ENCODE measurements at regions not wholly inside any gene's neighbourhood (a gene's known extent, or its start where the extent isn't known, plus 50 kb on each side); places are given as distances from the start of the nearest gene placed in this dataset.

DNA sequence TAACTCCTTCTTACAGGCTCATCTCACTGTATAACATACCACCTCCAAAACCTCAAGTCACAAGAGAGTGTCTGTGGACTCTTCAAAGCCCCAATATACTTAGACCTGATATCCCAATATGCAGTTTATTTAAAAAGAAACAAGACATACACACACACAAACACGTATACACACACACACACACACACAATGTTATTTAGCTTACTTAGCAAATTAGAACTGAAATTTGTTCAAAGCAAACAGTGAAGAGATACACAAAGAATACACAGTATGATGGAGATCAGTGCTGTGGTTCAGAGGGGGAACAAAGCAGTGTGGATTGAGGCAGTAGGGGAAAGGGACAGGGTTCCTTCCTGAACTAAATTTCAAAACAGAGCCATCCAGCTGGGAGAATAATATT, 807.2 kb downstream of the IPMK start:
- TF ChIP-seq, protein P1, sequence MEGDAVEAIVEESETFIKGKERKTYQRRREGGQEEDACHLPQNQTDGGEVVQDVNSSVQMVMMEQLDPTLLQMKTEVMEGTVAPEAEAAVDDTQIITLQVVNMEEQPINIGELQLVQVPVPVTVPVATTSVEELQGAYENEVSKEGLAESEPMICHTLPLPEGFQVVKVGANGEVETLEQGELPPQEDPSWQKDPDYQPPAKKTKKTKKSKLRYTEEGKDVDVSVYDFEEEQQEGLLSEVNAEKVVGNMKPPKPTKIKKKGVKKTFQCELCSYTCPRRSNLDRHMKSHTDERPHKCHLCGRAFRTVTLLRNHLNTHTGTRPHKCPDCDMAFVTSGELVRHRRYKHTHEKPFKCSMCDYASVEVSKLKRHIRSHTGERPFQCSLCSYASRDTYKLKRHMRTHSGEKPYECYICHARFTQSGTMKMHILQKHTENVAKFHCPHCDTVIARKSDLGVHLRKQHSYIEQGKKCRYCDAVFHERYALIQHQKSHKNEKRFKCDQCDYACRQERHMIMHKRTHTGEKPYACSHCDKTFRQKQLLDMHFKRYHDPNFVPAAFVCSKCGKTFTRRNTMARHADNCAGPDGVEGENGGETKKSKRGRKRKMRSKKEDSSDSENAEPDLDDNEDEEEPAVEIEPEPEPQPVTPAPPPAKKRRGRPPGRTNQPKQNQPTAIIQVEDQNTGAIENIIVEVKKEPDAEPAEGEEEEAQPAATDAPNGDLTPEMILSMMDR (IDR thresholded peaks at IDR 0.05; ENCODE audit: low read depth, low read length): no peak
- no peak for TF ChIP-seq EZH2phosphoT487 (IDR thresholded peaks at IDR 0.05; ENCODE audit: low read depth)

All from OCI-LY3 (cell line).